ENCODE measurements at regions not wholly inside any gene's neighbourhood (a gene's known extent, or its start where the extent isn't known, plus 50 kb on each side); places are given as distances from the start of the nearest gene placed in this dataset.
"Not testable (repeated sequence)": the region's sequence is repeated elsewhere in the genome, so short reads cannot be mapped to it uniquely, and the experiment has no call there.

- no peak overlapping the region for H3K27ac ChIP-seq
- no peak for TF ChIP-seq ZFX (IDR thresholded peaks at IDR 0.05)
- TF ChIP-seq CTCF (conservative IDR thresholded peaks at IDR 0.05): no peak
Measured at GRCh38 chr1:168469690-168470089, 74.1 kb downstream of the XCL2 start.

GRCh38 chr1:168468822-168469221 lies 75.0 kb downstream of the XCL2 start:
- TF ChIP-seq CTCF (conservative IDR thresholded peaks at IDR 0.05) (no peak), ZFX (IDR thresholded peaks at IDR 0.05) (no peak)

GRCh38 chr1:168468042-168468809 lies 75.6 kb downstream of the XCL2 start:
- H3K27ac ChIP-seq: no peak overlapping the region
- TF ChIP-seq ZFX (IDR thresholded peaks at IDR 0.05): no peak
- TF ChIP-seq CTCF (conservative IDR thresholded peaks at IDR 0.05): no peak

More at GRCh38 chr1:168468822-168469221, 75.0 kb downstream of the XCL2 start:
- no peak overlapping the region for H3K27ac ChIP-seq

- no peak for TF ChIP-seq CTCF (conservative IDR thresholded peaks at IDR 0.05)
- TF ChIP-seq ZFX (IDR thresholded peaks at IDR 0.05): no peak
- H3K27ac ChIP-seq: no peak overlapping the region
Measured at GRCh38 chr1:168467452-168467851, 76.3 kb downstream of the XCL2 start.

GRCh38 chr1:168466714-168467131 lies 77.1 kb downstream of the XCL2 start:
- TF ChIP-seq CTCF (conservative IDR thresholded peaks at IDR 0.05): no peak
- TF ChIP-seq ZFX (IDR thresholded peaks at IDR 0.05): no peak; the same call in 1 of the 2 replicates
- no peak overlapping the region; the same call in 1 of the 2 replicates for H3K27ac ChIP-seq

- no peak overlapping the region; the same call in 1 of the 2 replicates for H3K27ac ChIP-seq
- TF ChIP-seq CTCF (conservative IDR thresholded peaks at IDR 0.05): no peak
- no peak; the same call in 1 of the 2 replicates for TF ChIP-seq ZFX (IDR thresholded peaks at IDR 0.05)
Measured at GRCh38 chr1:168466092-168466713, 77.6 kb downstream of the XCL2 start.

- H3K27ac ChIP-seq: not testable (repeated sequence)
Measured at GRCh38 chr1:168461108-168461507, 82.7 kb downstream of the XCL2 start.

GRCh38 chr1:168457296-168457695 lies 86.5 kb downstream of the XCL2 start:
- H3K27ac ChIP-seq: not testable (repeated sequence)

All from C4-2B (cell line).